ENCODE measurements at regions not wholly inside any gene's neighbourhood (a gene's known extent, or its start where the extent isn't known, plus 50 kb on each side); places are given as distances from the start of the nearest gene placed in this dataset.

DNA sequence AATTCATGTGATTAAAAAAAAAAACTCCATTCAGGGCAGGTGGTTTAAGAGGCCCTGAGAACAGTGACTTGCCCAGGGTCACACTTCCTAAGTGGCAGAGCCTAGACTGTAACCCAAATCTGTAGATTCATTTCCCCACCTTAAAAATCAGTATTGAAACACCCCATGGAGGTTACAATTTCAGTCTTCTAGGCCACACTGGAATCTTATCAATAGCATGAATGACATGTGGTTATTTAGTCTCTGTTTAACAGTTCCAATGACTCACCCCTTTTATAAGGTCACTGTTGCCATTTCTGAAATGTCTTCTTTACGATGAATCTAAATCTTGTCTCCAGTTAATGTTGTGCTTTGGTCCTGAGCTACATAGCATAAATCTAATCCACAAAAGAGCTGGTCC, 262.3 kb upstream of the GRIP1 start:
- TF ChIP-seq CTCF (conservative IDR thresholded peaks at IDR 0.05) (no peak), ZFX (IDR thresholded peaks at IDR 0.05) (no peak)
